H1 (cell line): ENCODE measurements at regions not wholly inside any gene's neighbourhood (a gene's known extent, or its start where the extent isn't known, plus 50 kb on each side); places are given as distances from the start of the nearest gene placed in this dataset.

ENCODE experiments used
- CTCF ChIA-PET: fragments of 300-600 bp; sonication (Branson Sonifier 250); formaldehyde crosslinking; loops from one replicate; lab custom pipeline; 2021; ENCODE audit not compliant: partially characterized antibody; lab: Charles Lee
- POLR2A ChIA-PET: fragments of 300-600 bp; sonication (Branson Sonifier 250); formaldehyde crosslinking; loops from one replicate; lab custom pipeline; 2021; ENCODE audit warnings: inconsistent platforms; ENCODE audit not compliant: partially characterized antibody; lab: Charles Lee
- DNase-seq, 2 experiments: peaks; one replicate each; pipeline versions ENCODE4 v3.0.0 to v3.0.0-alpha.2; 2010 to 2022; ENCODE audit warnings: low spot score in 2 of 2, low read depth in 1 of 2, mixed read lengths in 1 of 2
- FAIRE-seq: peaks from 2 replicates; lab custom pipeline; 2011; peaks lifted over from hg19 to GRCh38; lab: Jason Lieb, UNC
- H2AFZ ChIP-seq: 2 replicates; pipeline ENCODE4 v1.8.1; 2012; ENCODE audit warnings: low read length, inconsistent platforms
- H2AK5ac ChIP-seq: 2 replicates; pipeline ENCODE4 v1.6.1; 2013; ENCODE audit warnings: low read depth, low read length
- H2BK120ac ChIP-seq: replicated peaks from 2 replicates; pipeline ENCODE3; 2013; ENCODE audit warnings: low read depth, low read length, inconsistent platforms
- H2BK12ac ChIP-seq: 2 replicates; pipeline ENCODE4 v1.6.1; 2013; ENCODE audit warnings: low read depth, low read length
- H2BK15ac ChIP-seq: 2 replicates; pipeline ENCODE4 v1.6.1; 2013; ENCODE audit warnings: low read length
- H2BK20ac ChIP-seq: 2 replicates; pipeline ENCODE4 v1.6.1; 2013; ENCODE audit warnings: low read length
- H2BK5ac ChIP-seq: 2 replicates; pipeline ENCODE4 v1.6.1; 2013; ENCODE audit warnings: low read depth, low read length
- H3K14ac ChIP-seq: 2 replicates; pipeline ENCODE4 v1.6.1; 2013; ENCODE audit warnings: inconsistent platforms; ENCODE audit not compliant: insufficient read length
- H3K18ac ChIP-seq: 2 replicates; pipeline ENCODE4 v1.6.1; 2013; ENCODE audit warnings: low read length; ENCODE audit errors: extremely low read depth
- H3K23ac ChIP-seq: 2 replicates; pipeline ENCODE4 v1.6.1; 2013; ENCODE audit warnings: inconsistent platforms; ENCODE audit not compliant: insufficient read length
- H3K23me2 ChIP-seq: 2 replicates; pipeline ENCODE4 v1.6.1; 2013; ENCODE audit warnings: low read depth, low read length
- H3K27ac ChIP-seq: 2 replicates; pipeline ENCODE4 v1.6.1; 2011; ENCODE audit warnings: low read depth, low read length, inconsistent platforms
- H3K27me3 ChIP-seq, 4 experiments: replicated peaks in 1 of 4; 1 replicate in 1 of 4; 2 replicates in 3 of 4; pipeline versions ENCODE4 v1.6.1 to v1.8.1; 2011 to 2013; ENCODE audit warnings: low read length in 3 of 4, mild to moderate bottlenecking in 3 of 4, inconsistent platforms in 2 of 4, mixed read lengths in 2 of 4, moderate library complexity in 1 of 4; ENCODE audit not compliant: control insufficient read depth in 3 of 4, insufficient read depth in 3 of 4; ENCODE audit errors: extremely low read depth in 1 of 4
- H3K36me3 ChIP-seq, 4 experiments: 2 replicates each; pipeline versions ENCODE4 v1.6.1 to v1.8.1; 2011 to 2013; ENCODE audit warnings: mild to moderate bottlenecking in 4 of 4, low read length in 3 of 4, moderate library complexity in 2 of 4, control low read depth in 1 of 4, inconsistent platforms in 1 of 4; ENCODE audit not compliant: insufficient read depth in 4 of 4, control insufficient read depth in 2 of 4
- H3K4ac ChIP-seq: replicated peaks from 2 replicates; pipeline ENCODE3; 2013; ENCODE audit warnings: low read length, low read depth, mixed read lengths, inconsistent platforms; ENCODE audit not compliant: insufficient read length
- H3K4me1 ChIP-seq, 4 experiments: replicated peaks in 1 of 4; 1 replicate in 1 of 4; 2 replicates in 3 of 4; pipeline versions ENCODE4 v1.6.1 to v1.8.1; 2011 to 2013; ENCODE audit warnings: low read length in 3 of 4, inconsistent platforms in 2 of 4, mixed read lengths in 1 of 4; ENCODE audit not compliant: insufficient read depth in 4 of 4, control insufficient read depth in 3 of 4
- H3K4me2 ChIP-seq, 2 experiments: 2 replicates each; pipeline versions ENCODE4 v1.6.1 to v1.8.1; 2011 to 2013; ENCODE audit warnings: low read depth in 2 of 2, low read length in 2 of 2, control low read depth in 1 of 2, inconsistent platforms in 1 of 2, mild to moderate bottlenecking in 1 of 2; ENCODE audit not compliant: insufficient read depth in 1 of 2
- H3K4me3 ChIP-seq, 4 experiments: fragments of 200-600, 300-600 bp in 1 of 4; sonication (generic), shearing (Covaris generic), sonication (Bioruptor Twin) in 1 of 4; 2 replicates each; pipeline versions ENCODE4 v1.5.1 to v1.8.1; 2011 to 2016; ENCODE audit warnings: low read length in 4 of 4, low read depth in 3 of 4, control low read depth in 2 of 4, inconsistent platforms in 2 of 4, mild to moderate bottlenecking in 2 of 4, mixed read lengths in 1 of 4, moderate library complexity in 1 of 4; ENCODE audit not compliant: insufficient read depth in 2 of 4; ENCODE audit errors: extremely low read depth in 1 of 4
- H3K56ac ChIP-seq: replicated peaks from 2 replicates; pipeline ENCODE3; 2013; ENCODE audit warnings: low read depth, mild to moderate bottlenecking, mixed read lengths, low read length, inconsistent platforms; ENCODE audit not compliant: insufficient read length
- H3K79me1 ChIP-seq: 2 replicates; pipeline ENCODE4 v1.6.1; 2013; ENCODE audit warnings: low read depth, low read length, control low read depth
- H3K79me2 ChIP-seq, 2 experiments: 2 replicates each; pipeline versions ENCODE4 v1.6.1 to v1.8.1; 2012 to 2013; ENCODE audit warnings: low read length in 2 of 2, mild to moderate bottlenecking in 2 of 2, inconsistent platforms in 1 of 2; ENCODE audit not compliant: insufficient read depth in 2 of 2, control insufficient read depth in 1 of 2
- H3K9ac ChIP-seq, 4 experiments: replicated peaks in 1 of 4; 1 replicate in 1 of 4; 2 replicates in 3 of 4; pipeline versions ENCODE4 v1.6.1 to v1.8.1; 2011 to 2013; ENCODE audit warnings: low read depth in 3 of 4, low read length in 3 of 4, control low read depth in 2 of 4, mild to moderate bottlenecking in 2 of 4, moderate library complexity in 2 of 4, inconsistent platforms in 1 of 4; ENCODE audit errors: extremely low read depth in 1 of 4
- H3K9me3 ChIP-seq, 2 experiments: 2 replicates each; pipeline versions ENCODE4 v1.6.1 to v1.8.1; 2012 to 2013; ENCODE audit warnings: mild to moderate bottlenecking in 2 of 2, moderate library complexity in 2 of 2, control low read depth in 1 of 2, inconsistent platforms in 1 of 2, low read depth in 1 of 2, low read length in 1 of 2, mixed read lengths in 1 of 2; ENCODE audit not compliant: insufficient read depth in 2 of 2
- H4K20me1 ChIP-seq, 2 experiments: replicated peaks in 1 of 2; 2 replicates each; pipeline versions ENCODE3 to v1.8.1; 2011 to 2013; ENCODE audit warnings: inconsistent platforms in 2 of 2, low read length in 2 of 2, mild to moderate bottlenecking in 1 of 2; ENCODE audit not compliant: insufficient read depth in 2 of 2, control insufficient read depth in 1 of 2
- H4K5ac ChIP-seq: 2 replicates; pipeline ENCODE4 v1.6.1; 2013; ENCODE audit warnings: low read length, low read depth, mixed read lengths, inconsistent platforms; ENCODE audit not compliant: insufficient read length
- H4K8ac ChIP-seq: 2 replicates; pipeline ENCODE4 v1.8.0; 2013; ENCODE audit warnings: mild to moderate bottlenecking, moderate library complexity, low read length, inconsistent platforms; ENCODE audit not compliant: insufficient read depth; ENCODE audit errors: extremely low read depth
- H4K91ac ChIP-seq: replicated peaks from 2 replicates; pipeline ENCODE3; 2013; ENCODE audit warnings: low read length, mixed read lengths, inconsistent platforms; ENCODE audit not compliant: insufficient read length
- KDM1A ChIP-seq: fragments of 200-600, 300-600 bp; sonication (generic); IDR thresholded peaks from 2 replicates; pipeline ENCODE4 v1.7.1; 2016; ENCODE audit warnings: mild to moderate bottlenecking, low read length, borderline replicate concordance
- WGBS, 2 experiments: shearing (Covaris generic) in 1 of 2; methylation state at CpG; one replicate each; pipeline versions ENCODE4 v1.1.6 to v1.1.7; 2013 to 2015; ENCODE audit warnings: low lambda C conversion rate in 2 of 2, mixed read lengths in 2 of 2, inconsistent platforms in 1 of 2, low coverage in 1 of 2, missing lambda C conversion rate in 1 of 2; ENCODE audit not compliant: insufficient replicate concordance in 2 of 2, insufficient coverage in 1 of 2, insufficient read length in 1 of 2; ENCODE audit errors: extremely low coverage in 1 of 2, missing lambda C conversion rate in 1 of 2; 5-methylcytosine and 5-hydroxymethylcytosine counted together

DNA sequence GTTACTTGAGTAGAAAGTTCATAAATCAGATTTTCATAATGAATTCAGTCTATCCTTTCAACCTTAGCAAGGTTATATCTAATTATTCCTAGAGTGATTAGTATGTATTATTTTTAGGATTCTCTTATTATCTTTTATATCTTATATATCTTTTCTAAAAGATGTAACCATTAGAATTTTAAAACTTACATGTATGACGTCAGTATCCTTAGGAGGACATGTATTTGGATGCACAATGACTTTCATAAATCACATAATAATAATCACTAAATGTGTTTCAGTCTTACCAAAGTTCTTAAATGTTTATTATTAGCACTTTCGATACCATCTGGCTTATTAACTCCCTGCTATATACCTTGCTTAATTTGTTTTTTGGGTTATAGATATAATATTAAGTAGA, 1400.5 kb upstream of the IGFBP7 start:
- no peak overlapping the region for H3K56ac ChIP-seq
- H3K4me2 ChIP-seq, result no peak overlapping the region
- ChIA-PET CTCF (no interaction called here), POLR2A (no interaction called here)
- H2BK120ac ChIP-seq, result no peak overlapping the region
- H3K9me3 ChIP-seq, result no peaks in the 10 kb centered on the region
- H3K27me3 ChIP-seq, result no peaks in the 10 kb centered on the region; a peak in 1 of 7 replicates
- no peaks in the 10 kb centered on the region for H4K20me1 ChIP-seq
- no peak for DNase-seq
- WGBS, 2 experiments, result 98% methylated on average over 2 of the region's 2 CpGs; no CpG with 5 or more reads in 1 of the 2 experiments
- H2BK5ac ChIP-seq, result no peak overlapping the region
- no peak overlapping the region for H3K4ac ChIP-seq
- H3K23ac ChIP-seq, result no peak overlapping the region
- H3K79me1 ChIP-seq, result no peaks in the 10 kb centered on the region
- no peaks in the 10 kb centered on the region for H3K79me2 ChIP-seq
- H2BK12ac ChIP-seq, result no peak overlapping the region
- H3K27ac ChIP-seq, result no peak overlapping the region
- H3K14ac ChIP-seq, result no peak overlapping the region
- no peak overlapping the region for H2BK15ac ChIP-seq
- H2AK5ac ChIP-seq, result no peak overlapping the region
- no peak overlapping the region for H4K91ac ChIP-seq
- FAIRE-seq, result no peak
- no peak overlapping the region for H4K8ac ChIP-seq
- H3K36me3 ChIP-seq, result no peaks in the 10 kb centered on the region
- no peak overlapping the region for H3K9ac ChIP-seq
- H2BK20ac ChIP-seq, result no peak overlapping the region
- H3K4me1 ChIP-seq, result peaks cover 0 to 5% (median 1%) of the 10 kb centered on the region in 4 experiments; a peak in 1 of 7 replicates
- H3K4me3 ChIP-seq, result no peak overlapping the region
- no peak overlapping the region for H3K18ac ChIP-seq
- H3K23me2 ChIP-seq, result no peaks in the 10 kb centered on the region
- no peak overlapping the region for H4K5ac ChIP-seq
- H2AFZ ChIP-seq, result no peak overlapping the region
- no peak for TF ChIP-seq KDM1A
